ENCODE measurements at regions not wholly inside any gene's neighbourhood (a gene's known extent, or its start where the extent isn't known, plus 50 kb on each side); places are given as distances from the start of the nearest gene placed in this dataset.

DNA sequence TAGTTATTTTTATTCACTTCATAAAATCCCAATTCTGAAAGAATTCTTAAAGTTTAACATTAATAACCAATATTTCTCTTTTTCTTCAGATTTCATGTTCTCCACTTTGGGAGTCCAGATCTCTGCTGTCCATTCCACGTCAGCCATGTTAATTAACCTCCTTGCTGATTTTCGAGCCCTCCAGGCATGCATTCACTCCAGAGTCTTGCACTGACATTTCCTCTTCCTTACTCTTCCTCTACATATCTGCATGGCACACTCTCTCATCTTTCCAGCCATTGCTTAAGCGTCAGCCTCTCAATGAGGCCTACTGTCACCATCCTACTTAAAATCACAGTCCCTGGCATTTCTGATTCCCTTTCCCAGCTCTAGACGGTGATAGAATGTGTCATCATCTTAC, 144.8 kb downstream of the MAD2L1 start:
- TF ChIP-seq POLR2A (IDR thresholded peaks at IDR 0.05) = no peak
- TF ChIP-seq, protein P1, sequence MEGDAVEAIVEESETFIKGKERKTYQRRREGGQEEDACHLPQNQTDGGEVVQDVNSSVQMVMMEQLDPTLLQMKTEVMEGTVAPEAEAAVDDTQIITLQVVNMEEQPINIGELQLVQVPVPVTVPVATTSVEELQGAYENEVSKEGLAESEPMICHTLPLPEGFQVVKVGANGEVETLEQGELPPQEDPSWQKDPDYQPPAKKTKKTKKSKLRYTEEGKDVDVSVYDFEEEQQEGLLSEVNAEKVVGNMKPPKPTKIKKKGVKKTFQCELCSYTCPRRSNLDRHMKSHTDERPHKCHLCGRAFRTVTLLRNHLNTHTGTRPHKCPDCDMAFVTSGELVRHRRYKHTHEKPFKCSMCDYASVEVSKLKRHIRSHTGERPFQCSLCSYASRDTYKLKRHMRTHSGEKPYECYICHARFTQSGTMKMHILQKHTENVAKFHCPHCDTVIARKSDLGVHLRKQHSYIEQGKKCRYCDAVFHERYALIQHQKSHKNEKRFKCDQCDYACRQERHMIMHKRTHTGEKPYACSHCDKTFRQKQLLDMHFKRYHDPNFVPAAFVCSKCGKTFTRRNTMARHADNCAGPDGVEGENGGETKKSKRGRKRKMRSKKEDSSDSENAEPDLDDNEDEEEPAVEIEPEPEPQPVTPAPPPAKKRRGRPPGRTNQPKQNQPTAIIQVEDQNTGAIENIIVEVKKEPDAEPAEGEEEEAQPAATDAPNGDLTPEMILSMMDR (IDR thresholded peaks at IDR 0.05) = no peak

Measured in adrenal gland (tissue), 5 donors.